ENCODE measurements at regions not wholly inside any gene's neighbourhood (a gene's known extent, or its start where the extent isn't known, plus 50 kb on each side); places are given as distances from the start of the nearest gene placed in this dataset.

DNA sequence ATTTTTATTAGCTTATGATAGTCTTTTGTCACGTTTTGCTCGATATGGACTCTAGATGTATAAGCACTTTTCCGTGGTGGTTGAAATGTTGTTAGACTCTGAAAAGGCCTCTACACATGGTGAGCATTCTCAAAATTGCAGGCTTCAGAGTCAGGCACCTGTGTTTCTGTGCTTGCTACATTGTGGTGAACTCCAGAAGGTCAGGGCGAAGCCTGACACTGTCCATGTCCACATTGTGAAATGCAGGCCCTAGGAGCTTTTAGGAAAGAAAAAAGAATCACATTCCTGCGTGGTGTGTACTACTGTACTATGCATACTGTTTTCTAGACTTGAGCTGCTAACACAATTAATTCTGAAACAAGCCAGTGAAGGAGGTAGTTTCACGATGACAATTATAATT lies 86.3 kb downstream of the HS3ST1 start:
- Histone ChIP-seq H3K27ac (ENCODE audit: low read depth, low read length, poor library complexity, severe bottlenecking) (no peak overlapping the region), H3K4me3 (ENCODE audit: low read depth, low read length, poor library complexity, severe bottlenecking) (no peak overlapping the region), H3K36me3 (ENCODE audit: insufficient read depth, low read length, poor library complexity, severe bottlenecking) (no peaks in the 10 kb centered on the region), H3K4me1 (ENCODE audit: insufficient read depth, low read length, poor library complexity, severe bottlenecking) (no peaks in the 10 kb centered on the region), H3K27me3 (replicated peaks; ENCODE audit: insufficient read depth, low read depth, low read length, poor library complexity) (no peaks in the 10 kb centered on the region), H3K9me3 (ENCODE audit: low read depth, low read length, poor library complexity, severe bottlenecking) (peaks cover 37% of the 10 kb centered on the region)
- ChIA-PET POLR2A (ENCODE audit: low non-redundant PET) (no interaction called here), CTCF (no interaction called here)
- DNase-seq (ENCODE audit: low spot score): no peak
- intact Hi-C loops (cut with micrococcal nuclease; ENCODE audit: unreplicated experiment): no loop called here
- TF ChIP-seq, protein P1, sequence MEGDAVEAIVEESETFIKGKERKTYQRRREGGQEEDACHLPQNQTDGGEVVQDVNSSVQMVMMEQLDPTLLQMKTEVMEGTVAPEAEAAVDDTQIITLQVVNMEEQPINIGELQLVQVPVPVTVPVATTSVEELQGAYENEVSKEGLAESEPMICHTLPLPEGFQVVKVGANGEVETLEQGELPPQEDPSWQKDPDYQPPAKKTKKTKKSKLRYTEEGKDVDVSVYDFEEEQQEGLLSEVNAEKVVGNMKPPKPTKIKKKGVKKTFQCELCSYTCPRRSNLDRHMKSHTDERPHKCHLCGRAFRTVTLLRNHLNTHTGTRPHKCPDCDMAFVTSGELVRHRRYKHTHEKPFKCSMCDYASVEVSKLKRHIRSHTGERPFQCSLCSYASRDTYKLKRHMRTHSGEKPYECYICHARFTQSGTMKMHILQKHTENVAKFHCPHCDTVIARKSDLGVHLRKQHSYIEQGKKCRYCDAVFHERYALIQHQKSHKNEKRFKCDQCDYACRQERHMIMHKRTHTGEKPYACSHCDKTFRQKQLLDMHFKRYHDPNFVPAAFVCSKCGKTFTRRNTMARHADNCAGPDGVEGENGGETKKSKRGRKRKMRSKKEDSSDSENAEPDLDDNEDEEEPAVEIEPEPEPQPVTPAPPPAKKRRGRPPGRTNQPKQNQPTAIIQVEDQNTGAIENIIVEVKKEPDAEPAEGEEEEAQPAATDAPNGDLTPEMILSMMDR (conservative IDR thresholded peaks at IDR 0.05; ENCODE audit: low read depth, low read length): no peak
- no peak for TF ChIP-seq EZH2 (IDR thresholded peaks at IDR 0.05; ENCODE audit: borderline replicate concordance, low read depth, low read length, poor library complexity, severe bottlenecking)
- BruUV-seq (replicated peaks): no TSS peak

DNA sequence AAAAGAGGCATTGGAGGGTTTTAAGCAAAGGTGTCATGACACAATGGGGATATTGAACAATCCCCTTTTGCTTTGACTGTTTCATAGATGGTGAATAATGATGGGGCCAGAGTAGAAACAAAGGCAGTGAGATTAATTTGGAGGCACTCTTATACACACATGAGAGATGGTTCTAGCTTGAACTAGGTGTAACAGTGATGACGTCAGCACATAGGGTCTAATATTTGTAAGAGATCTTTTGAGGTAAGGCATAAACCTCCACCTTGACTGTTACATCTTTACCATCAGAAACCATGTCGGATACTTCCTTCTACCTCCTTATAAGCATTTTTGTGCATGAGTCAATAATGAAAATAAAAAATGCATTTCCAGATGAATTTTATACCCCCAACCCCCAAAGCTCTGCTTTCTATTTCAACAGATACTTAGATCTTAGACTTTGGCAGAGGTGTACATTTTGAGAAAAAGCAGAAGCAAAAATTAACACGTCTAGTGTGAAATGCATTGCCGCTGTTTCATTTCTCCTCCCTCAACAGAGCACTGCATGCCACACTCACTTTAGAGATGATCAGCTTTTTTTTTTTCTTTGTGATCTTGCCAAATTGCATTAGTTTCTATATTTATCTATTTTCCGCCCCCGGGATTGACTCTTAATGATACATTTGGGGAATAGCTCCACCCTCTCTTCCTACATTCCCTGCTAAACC lies 87.2 kb downstream of the HS3ST1 start:
- Histone ChIP-seq H3K4me1 (ENCODE audit: insufficient read depth, low read length, poor library complexity, severe bottlenecking) (no peaks in the 10 kb centered on the region), H3K36me3 (ENCODE audit: insufficient read depth, low read length, poor library complexity, severe bottlenecking) (no peaks in the 10 kb centered on the region), H3K9me3 (ENCODE audit: low read depth, low read length, poor library complexity, severe bottlenecking) (peaks cover 45% of the 10 kb centered on the region), H3K27me3 (replicated peaks; ENCODE audit: insufficient read depth, low read depth, low read length, poor library complexity) (no peaks in the 10 kb centered on the region), H3K27ac (ENCODE audit: low read depth, low read length, poor library complexity, severe bottlenecking) (no peak overlapping the region), H3K4me3 (ENCODE audit: low read depth, low read length, poor library complexity, severe bottlenecking) (no peak overlapping the region)
- TF ChIP-seq, protein P1 (conservative IDR thresholded peaks at IDR 0.05; ENCODE audit: low read depth, low read length): no peak
- TF ChIP-seq EZH2 (IDR thresholded peaks at IDR 0.05; ENCODE audit: borderline replicate concordance, low read depth, low read length, poor library complexity, severe bottlenecking): no peak
- no TSS peak for BruUV-seq (replicated peaks)
- ChIA-PET CTCF (no interaction called here), POLR2A (ENCODE audit: low non-redundant PET) (no interaction called here)
- intact Hi-C loops (cut with micrococcal nuclease; ENCODE audit: unreplicated experiment): no loop called here
- DNase-seq (ENCODE audit: low spot score): no peak

DNA sequence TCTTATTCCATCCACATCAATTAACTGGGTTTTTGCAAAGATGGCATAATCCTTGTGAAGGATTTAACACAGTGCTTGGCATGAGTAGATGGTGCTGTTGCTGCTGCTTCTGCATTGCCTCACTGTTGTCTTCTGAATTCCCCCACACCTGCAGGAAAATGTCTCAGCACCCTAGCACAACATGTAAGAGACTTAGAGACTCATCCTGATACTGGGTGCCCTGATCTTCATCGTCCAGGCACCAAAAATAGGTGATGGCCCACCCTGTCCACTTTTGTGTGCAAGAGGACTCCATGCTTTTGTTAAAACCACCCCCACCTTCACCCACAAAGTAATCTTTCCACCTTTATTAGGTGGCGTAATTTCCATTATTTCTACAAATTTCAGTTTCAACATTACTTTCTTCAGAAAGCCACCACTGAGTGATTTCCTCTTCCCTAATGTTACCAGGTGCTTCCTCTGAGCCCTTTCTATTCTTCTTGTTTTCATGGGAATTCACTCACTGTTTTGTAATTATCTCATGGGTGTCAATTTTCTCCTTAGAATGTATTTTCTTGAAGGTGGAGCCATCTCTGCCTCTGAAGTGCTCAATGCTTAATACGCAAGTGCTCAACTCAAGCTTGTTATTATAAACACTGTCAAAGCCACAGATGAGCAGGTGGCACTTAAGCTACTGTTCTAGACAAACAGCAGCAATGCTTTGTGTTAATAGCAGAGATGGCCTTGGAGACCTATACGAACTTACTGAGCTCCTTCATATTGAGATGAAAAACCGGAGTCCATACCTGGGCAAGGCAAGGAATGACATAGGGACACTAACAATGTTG lies 89.5 kb downstream of the HS3ST1 start:
- BruUV-seq (replicated peaks): no TSS peak
- peaks cover 38% of the 10 kb centered on the region for H3K9me3 ChIP-seq (ENCODE audit: low read depth, low read length, poor library complexity, severe bottlenecking)
- intact Hi-C loops (cut with micrococcal nuclease; ENCODE audit: unreplicated experiment): no loop called here
- H3K27ac ChIP-seq (ENCODE audit: low read depth, low read length, poor library complexity, severe bottlenecking): no peak overlapping the region
- H3K36me3 ChIP-seq (ENCODE audit: insufficient read depth, low read length, poor library complexity, severe bottlenecking): no peaks in the 10 kb centered on the region
- ChIA-PET POLR2A (ENCODE audit: low non-redundant PET) (no interaction called here), CTCF (no interaction called here)
- no peak overlapping the region for H3K4me3 ChIP-seq (ENCODE audit: low read depth, low read length, poor library complexity, severe bottlenecking)
- DNase-seq (ENCODE audit: low spot score): no peak
- TF ChIP-seq EZH2 (IDR thresholded peaks at IDR 0.05; ENCODE audit: borderline replicate concordance, low read depth, low read length, poor library complexity, severe bottlenecking): no peak
- TF ChIP-seq, protein P1 (conservative IDR thresholded peaks at IDR 0.05; ENCODE audit: low read depth, low read length): no peak
- H3K27me3 ChIP-seq (replicated peaks; ENCODE audit: insufficient read depth, low read depth, low read length, poor library complexity): no peaks in the 10 kb centered on the region
- no peaks in the 10 kb centered on the region for H3K4me1 ChIP-seq (ENCODE audit: insufficient read depth, low read length, poor library complexity, severe bottlenecking)

Measured in A673 (cell line).